ENCODE measurements at regions not wholly inside any gene's neighbourhood (a gene's known extent, or its start where the extent isn't known, plus 50 kb on each side); places are given as distances from the start of the nearest gene placed in this dataset.

DNA sequence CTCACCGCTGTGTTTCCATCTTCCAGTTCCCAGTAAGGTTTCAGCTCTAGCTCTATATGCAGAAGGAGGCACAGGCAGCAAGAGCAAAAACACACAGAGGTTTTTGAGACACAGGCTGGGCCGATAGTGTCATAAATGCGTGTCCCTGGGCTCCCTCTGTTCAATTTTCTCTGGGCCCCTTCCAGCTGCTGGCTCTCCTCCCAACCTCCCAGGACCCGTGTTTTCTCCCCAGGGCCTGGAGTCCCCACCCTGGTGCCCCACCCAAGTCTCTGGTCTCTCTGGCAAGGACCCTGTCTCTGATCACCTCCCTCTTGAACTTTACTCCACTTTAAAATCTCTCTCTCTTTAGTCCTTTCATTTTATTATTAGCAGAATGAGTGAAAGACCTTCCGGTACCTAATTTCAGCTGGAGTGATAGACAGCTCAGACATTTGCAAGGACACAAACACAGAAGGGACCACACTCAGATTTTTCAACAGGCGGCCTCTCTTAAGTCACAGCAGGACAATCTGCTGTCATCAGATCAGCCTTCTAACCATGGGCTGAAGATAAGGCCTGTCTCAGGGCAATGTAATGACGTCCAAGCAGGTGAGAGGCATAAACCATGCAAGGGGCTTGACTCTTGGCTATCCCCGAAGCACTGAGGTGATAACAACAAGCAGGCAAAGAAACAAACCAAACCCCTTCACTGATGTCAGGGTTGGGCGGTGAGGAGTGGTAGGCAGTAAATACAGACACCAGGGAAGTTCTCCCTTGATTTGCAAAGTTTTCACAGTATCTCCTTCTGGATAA is 190.0 kb upstream of the IRS2 start:
- Histone ChIP-seq H3K27me3 (no peaks in the 10 kb centered on the region), H3K4me1 (no peaks in the 10 kb centered on the region), H3K4me3 (no peak overlapping the region), H3K36me3 (no peaks in the 10 kb centered on the region), H3K27ac (no peak overlapping the region), H3K9me3 (no peaks in the 10 kb centered on the region)
- no peak for TF ChIP-seq EP300 (IDR thresholded peaks at IDR 0.05; ENCODE audit: low read depth)
- no peak for TF ChIP-seq POLR2A (IDR thresholded peaks at IDR 0.05)
- TF ChIP-seq POLR2AphosphoS5 (IDR thresholded peaks at IDR 0.05) = no peak
- TF ChIP-seq CTCF (IDR thresholded peaks at IDR 0.05) = no peak
- no peak for DNase-seq
- WGBS, 2 donors (ENCODE audit: low coverage in 1 of 2) = 60% methylated on average over 2 to 9 of the region's 9 CpGs
- in situ Hi-C loops (cut with MboI; ENCODE audit: low pct_ligation_motif_present in 1 of 4, low pct_unique_long_range_greater_than_20kb in 1 of 4, low sequenced_read_pairs in 3 of 4) = no loop called here
- intact Hi-C loops (cut with DNase I; ENCODE audit: low total_unique reads) = no loop called here

- intact Hi-C loops (cut with DNase I; ENCODE audit: low total_unique reads) (no loop called here), in situ Hi-C loops (cut with MboI; ENCODE audit: low pct_ligation_motif_present in 1 of 4, low pct_unique_long_range_greater_than_20kb in 1 of 4, low sequenced_read_pairs in 3 of 4) (no loop called here)
- H3K4me1 ChIP-seq = no peaks in the 10 kb centered on the region
- H3K4me3 ChIP-seq = no peak overlapping the region
- no peak for DNase-seq
- TF ChIP-seq POLR2A (IDR thresholded peaks at IDR 0.05) = no peak
- TF ChIP-seq EP300 (IDR thresholded peaks at IDR 0.05; ENCODE audit: low read depth) = no peak
- TF ChIP-seq POLR2AphosphoS5 (IDR thresholded peaks at IDR 0.05) = no peak
- TF ChIP-seq CTCF (IDR thresholded peaks at IDR 0.05) = no peak
- no peaks in the 10 kb centered on the region for H3K9me3 ChIP-seq
- no peaks in the 10 kb centered on the region for H3K27me3 ChIP-seq
- no peaks in the 10 kb centered on the region for H3K36me3 ChIP-seq
- H3K27ac ChIP-seq = no peak overlapping the region
- 69 to 88% methylated on average over 7 of the region's 7 CpGs for WGBS, 2 donors (ENCODE audit: low coverage in 1 of 2)
Observed at GRCh38 chr13:109974354-109974753, 188.0 kb upstream of the IRS2 start.

DNA sequence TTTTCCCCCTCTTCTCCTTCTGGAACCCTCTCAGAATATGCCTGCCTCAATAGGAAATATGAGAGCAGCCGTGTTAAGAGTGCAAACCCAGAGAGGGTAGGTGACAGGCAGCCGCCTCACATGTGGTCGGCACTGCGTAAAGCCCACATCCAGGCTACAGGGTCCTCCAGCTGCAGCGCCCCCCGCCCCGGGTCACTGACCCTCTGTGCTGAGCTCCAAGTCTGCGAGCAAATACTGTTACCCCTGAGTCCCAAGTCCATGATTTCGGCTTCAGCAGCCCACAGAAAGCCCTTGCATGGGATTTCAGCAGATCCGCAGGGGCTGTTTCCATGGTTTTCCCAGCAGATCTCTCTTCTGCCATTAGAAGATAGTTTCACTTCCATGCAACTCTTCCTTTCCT is 186.9 kb upstream of the IRS2 start:
- in situ Hi-C loops (cut with MboI; ENCODE audit: low pct_ligation_motif_present in 1 of 4, low pct_unique_long_range_greater_than_20kb in 1 of 4, low sequenced_read_pairs in 3 of 4) (no loop called here), intact Hi-C loops (cut with DNase I; ENCODE audit: low total_unique reads) (no loop called here)
- Histone ChIP-seq H3K4me1 (no peaks in the 10 kb centered on the region), H3K4me3 (no peak overlapping the region), H3K27ac (no peak overlapping the region), H3K9me3 (no peaks in the 10 kb centered on the region), H3K36me3 (no peaks in the 10 kb centered on the region), H3K27me3 (no peaks in the 10 kb centered on the region)
- 93% methylated on average over 10 of the region's 10 CpGs; no CpG with 5 or more reads in 1 of the 2 donors for WGBS, 2 donors (ENCODE audit: low coverage in 1 of 2)
- TF ChIP-seq EP300 (IDR thresholded peaks at IDR 0.05; ENCODE audit: low read depth) (no peak), POLR2A (IDR thresholded peaks at IDR 0.05) (no peak), POLR2AphosphoS5 (IDR thresholded peaks at IDR 0.05) (no peak), CTCF (IDR thresholded peaks at IDR 0.05) (no peak)
- no peak for DNase-seq

- 90 to 96% methylated on average over 7 to 10 of the region's 10 CpGs for WGBS, 2 donors (ENCODE audit: low coverage in 1 of 2)
- no peaks in the 10 kb centered on the region for H3K36me3 ChIP-seq
- in situ Hi-C loops (cut with MboI; ENCODE audit: low pct_ligation_motif_present in 1 of 4, low pct_unique_long_range_greater_than_20kb in 1 of 4, low sequenced_read_pairs in 3 of 4) (no loop called here), intact Hi-C loops (cut with DNase I; ENCODE audit: low total_unique reads) (no loop called here)
- no peak overlapping the region for H3K4me3 ChIP-seq
- H3K27me3 ChIP-seq = no peaks in the 10 kb centered on the region
- DNase-seq = no peak
- H3K9me3 ChIP-seq = no peaks in the 10 kb centered on the region
- no peak overlapping the region for H3K27ac ChIP-seq
- H3K4me1 ChIP-seq = no peaks in the 10 kb centered on the region
- TF ChIP-seq POLR2AphosphoS5 (IDR thresholded peaks at IDR 0.05) (no peak), EP300 (IDR thresholded peaks at IDR 0.05; ENCODE audit: low read depth) (no peak), POLR2A (IDR thresholded peaks at IDR 0.05) (no peak), CTCF (IDR thresholded peaks at IDR 0.05) (no peak)
Observed at GRCh38 chr13:109971456-109972090, 185.2 kb upstream of the IRS2 start.

Data from transverse colon (tissue), 4 donors.